NCI-H2107 treated with DMSO at 0.1 percent for 48 hours (cell line): ENCODE measurements at regions not wholly inside any gene's neighbourhood (a gene's known extent, or its start where the extent isn't known, plus 50 kb on each side); places are given as distances from the start of the nearest gene placed in this dataset.

Experiments used
- DNase-seq: peaks from one replicate; lab custom pipeline; 2025; ENCODE audit not compliant: unreplicated experiment; lab: John Stamatoyannopoulos, UW

DNA sequence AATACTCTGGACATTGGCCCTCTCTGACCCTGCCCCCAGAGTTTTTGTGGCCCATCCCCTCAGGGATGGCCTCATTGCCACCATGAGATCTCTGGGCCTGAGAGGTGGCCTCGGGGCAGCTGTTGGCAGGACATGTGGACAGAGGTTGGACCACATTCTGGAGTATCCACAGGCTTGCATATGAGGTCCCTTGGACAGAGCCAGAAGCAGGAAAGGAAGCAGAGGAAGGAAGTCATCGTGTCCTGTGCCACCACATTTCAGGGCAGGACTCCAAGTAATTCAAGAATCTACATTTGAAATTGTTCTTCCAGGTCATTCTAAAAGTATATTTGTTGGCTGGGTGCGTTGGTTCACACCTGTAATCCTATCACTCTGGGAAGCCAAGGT is 95.9 kb upstream of the PPP2R5A start:
- DNase-seq, result no peak

DNA sequence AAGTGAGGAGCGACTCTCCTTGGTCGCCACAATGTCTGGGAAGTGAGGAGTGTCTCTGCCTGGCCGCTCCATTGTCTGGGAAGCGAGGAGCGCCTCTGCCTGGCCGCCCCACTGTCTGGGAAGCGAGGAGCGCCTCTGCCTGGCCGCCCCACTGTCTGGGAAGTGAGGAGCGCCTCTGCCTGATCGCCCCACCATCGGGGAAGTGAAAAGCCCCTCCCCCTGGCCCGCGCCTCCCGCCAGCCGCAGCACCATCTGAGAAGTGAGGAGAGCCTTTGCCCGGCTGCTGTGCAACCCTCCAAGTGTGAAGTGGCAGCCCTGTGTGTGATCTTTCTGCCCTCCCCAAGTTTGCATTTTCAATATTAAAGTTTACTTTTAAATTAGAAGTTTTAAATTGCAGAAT is 95.0 kb upstream of the PPP2R5A start:
- no peak for DNase-seq

DNA sequence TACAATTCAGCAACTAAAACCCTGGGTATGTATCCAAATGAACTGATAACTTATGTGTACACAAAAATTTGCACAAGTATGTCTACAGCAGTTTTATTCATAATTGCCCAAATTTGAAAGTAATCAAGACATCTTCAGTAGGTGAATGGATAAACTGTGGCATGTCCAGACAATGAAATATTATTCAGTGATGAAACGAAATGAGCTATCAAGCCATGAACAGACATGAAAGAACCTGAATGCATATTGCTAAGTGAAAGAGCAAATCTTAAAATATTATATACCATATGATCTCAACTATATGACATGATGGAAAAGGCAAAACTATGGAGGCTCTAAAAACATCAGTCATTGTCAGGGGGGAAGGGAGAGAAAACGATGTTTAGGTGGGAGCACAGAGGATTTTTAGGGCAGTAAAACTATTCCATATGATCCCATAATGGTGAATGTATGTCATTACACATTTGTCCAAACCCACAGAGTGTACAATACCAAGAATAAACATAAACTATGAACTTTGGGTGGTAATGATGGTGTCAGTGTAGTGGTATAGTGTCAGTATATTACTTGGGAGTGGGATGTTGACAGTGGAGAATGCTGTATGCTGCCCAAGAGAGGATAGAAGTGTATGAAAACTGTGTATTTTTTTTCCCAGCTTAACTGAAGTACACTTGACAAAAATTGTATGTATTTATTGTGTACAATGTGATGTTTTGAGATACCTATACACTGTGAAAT is 92.8 kb upstream of the PPP2R5A start:
- no peak for DNase-seq

DNA sequence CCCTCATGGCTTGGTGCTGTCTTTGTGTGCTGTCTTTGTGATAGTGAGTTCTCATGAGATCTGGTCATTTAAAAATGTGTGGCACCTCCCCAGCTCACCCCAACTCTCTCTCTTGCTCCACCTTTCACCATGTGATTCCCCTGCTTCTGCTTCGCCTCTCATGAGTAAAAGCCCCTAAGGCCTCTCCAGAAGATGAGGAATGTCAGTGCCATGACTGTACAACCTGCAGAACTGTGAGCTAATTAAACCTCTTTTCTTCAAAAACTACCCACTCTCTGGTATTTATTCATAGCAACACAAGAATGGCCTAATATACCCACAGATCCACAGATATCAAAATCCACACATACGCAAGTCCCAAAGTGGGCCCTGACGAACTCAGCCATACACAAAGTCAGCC is 88.9 kb upstream of the PPP2R5A start:
- no peak for DNase-seq

DNA sequence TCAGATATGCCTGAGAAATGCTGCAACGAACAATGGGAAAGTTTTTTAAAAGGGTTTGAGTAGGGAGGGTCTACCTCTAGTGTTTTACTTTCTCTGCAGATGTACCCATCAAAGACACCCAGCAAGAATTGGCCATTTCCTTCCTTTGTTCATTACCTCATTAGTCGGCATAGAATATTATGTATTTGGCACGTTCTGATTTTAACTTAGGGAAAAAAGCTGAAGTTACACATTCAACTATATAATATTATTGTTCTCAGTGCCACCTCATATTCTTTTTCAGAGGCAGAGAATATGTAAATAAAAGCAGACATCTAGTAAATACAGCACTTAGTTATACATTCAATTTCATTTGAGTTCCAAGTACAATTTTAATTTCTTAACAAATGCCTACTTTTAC is 83.7 kb upstream of the PPP2R5A start:
- DNase-seq, result no peak

DNA sequence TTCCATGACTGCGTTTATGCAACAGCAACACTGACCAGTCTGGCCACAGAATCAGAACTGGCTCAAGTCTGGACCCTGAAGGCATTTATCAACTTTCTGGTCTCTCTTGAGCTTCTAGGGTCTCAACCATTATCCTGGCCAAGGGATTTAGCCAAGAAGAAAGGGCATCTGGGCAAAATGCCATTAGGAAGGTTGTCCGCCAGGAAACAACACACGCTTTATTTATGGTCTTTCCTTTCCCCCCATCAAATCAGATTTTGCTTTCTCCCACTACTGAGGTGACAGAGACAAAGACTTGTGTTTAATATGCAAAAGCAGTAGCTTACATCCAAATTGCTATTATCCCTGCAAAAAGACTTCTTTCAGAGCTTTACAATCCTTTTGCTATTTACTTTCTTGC is 81.6 kb upstream of the PPP2R5A start:
- no peak for DNase-seq

DNA sequence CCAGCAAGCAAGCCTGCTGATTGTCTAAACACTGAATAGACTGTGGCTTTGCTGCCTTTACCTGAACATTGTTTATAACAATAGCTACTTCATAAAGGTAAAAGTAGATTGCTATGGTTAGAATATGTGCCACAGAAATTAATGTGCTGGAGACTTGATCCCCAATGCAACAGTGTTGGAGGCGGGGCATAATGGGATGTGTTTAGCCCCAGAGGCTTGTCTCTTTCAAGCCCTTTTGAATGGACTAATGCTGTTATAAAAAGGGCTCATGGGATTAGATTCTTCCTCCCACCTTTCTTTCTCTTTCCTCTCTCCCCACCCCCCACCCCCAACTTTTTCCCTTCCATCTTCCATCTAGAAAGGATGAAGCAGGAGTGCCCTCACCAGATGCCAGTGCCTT is 80.2 kb upstream of the PPP2R5A start:
- peak; percentile 69 for DNase-seq

DNA sequence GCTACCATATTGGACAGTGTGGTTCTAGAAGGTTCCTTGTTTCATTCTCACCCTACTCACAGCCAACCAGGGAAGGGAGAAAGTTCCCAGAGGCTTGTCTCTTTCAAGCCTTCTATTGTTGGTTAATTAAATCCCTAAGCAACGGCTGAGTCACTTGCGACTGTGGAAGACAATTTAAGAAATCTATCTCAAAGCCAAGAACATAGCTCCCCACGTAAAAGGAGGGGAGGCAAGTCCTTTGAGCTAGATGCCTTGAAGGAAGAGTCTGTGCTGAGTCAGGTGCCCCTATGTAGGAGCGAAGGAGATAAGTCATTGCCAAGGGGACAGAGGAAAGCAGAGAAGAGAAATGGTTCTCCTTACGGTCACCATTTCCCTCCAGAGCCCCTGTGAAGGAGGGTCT is 79.4 kb upstream of the PPP2R5A start:
- no peak for DNase-seq

DNA sequence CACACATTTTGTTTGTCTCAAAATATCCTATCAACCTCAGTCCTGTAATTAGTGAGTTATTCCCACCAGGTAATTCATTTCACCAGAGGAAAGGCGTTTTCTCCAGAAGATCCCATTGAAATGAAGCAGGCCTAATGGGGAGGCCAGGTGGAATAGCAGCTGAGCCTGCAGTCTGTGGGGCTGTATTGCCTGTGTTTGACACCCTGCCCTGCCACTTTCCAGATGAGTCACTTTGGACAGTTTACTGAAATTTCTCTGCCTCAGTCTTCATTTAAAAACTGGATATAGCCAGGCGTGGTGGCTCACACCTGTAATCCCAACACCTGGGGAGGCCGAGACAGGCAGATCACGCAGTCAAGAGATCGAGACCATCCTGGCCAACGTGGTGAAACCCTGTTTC is 78.1 kb upstream of the PPP2R5A start:
- no peak for DNase-seq

DNA sequence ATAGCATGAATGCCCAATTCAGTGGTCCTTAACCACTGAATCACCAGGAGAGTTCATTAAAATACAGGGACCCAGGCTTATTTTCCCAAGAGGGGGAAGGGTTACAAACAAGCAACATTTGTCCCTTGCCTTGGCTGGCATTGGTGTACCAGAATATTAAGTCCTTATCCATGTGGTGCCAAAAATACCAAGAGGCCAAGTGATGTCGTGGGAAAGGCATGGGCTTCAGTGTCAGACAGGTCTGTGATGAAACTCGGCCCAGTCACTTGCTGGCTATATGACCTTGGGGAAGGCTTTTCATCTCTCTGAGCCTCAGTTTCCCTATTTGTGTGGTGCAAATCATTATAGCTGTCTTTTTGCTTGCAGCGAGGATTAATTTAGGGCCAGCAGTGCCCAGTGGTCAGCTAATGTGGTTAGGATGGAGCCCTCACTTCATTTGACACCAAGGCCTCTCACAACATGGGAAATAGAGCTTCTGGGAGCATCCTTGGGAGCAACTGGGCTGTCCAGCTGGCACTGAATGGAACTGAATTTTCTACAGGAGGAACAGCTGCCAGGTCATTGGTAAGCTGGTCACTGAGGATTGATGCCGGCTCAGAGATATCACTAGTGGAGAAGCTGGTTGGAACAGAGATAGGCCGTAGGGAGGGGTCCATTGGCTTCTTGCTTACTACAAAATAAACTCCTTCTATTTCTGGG is 77.2 kb upstream of the PPP2R5A start:
- DNase-seq, result no peak

DNA sequence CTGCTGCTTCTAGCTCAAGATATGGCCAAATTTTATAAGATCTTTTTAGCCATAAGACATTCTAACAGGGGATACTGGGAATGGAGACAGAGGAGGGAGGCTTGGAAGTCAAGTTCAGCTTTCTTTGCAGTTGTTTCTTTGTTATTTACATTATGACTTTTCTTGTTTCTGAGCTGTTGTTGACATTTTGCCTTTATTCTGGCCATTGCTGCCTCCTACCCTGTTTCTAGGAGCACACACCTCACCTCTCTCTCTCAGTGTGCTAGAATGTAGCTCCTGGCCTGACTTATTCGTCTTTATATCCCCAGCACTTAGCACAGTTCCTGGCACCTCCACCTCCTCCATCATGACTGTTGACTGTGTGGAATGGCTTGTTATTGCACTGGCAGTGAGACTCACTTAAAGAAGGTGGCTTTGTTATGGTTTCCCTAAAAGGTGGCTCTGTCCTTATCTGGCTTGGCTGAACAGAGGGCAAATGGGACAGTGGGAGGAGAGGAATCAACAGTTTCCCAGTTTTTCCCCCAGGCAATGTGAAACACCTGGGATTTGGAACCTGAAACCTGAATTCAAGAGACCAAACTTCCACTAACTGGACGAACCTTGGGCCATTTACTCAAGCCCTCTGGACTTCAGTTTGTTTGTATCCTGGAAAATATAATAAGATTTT is 76.1 kb upstream of the PPP2R5A start:
- no peak for DNase-seq

DNA sequence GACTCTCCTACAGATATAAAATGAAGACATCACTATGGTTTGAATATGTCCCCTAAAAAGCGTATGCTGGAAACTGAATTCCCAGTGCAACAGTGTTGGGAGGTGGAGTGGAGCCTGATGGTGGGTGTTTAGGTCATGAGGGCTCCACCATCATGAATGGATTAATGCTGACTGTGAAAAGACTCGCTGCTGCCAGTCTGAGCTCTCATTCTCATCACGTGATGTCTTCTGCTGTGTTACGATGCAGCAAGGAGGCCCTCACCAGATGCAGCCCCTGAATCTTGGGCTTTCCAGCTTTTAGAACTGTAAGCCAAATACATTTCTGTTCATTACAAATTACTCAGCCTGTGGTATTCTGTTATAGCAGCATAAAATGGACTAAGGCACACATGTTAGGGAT is 73.8 kb upstream of the PPP2R5A start:
- DNase-seq, result no peak

DNA sequence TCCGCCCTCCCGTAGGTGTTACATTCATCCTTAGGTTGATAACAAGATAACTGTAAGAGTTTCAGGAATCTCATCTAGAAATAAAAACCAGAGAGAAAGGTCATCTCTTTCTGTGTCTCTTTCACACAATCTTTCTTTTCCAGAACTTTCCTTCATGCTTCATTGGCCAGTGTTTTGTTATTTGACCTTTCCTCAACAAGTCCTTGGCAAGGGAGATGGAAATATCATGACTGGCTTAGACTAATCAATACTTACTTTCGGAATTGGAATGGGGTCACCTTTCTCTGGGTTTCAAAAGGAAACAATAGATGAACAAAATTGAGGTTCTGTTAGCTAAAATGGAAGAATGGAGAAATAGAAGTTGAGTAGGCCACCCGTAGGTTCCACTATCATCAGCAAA is 72.9 kb upstream of the PPP2R5A start:
- no peak for DNase-seq

DNA sequence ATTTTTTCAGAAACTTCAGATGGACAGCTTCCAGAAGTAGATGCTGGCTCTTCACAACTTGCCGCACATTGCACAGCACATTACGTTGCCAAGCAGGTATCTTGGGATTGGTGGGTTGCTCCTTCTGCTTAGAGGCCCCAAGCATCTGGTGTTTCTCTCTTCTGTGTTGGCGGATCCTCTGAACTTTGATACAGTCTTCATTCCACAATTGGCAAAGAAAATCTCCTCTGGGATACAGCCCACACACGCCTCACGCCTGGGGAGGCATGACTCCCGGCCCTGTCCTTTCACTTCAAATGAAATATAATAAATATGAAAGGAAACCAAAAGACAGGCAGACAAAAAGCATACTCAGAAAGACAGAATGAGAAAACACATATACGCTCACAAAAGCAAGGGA is 72.3 kb upstream of the PPP2R5A start:
- DNase-seq, result no peak

DNA sequence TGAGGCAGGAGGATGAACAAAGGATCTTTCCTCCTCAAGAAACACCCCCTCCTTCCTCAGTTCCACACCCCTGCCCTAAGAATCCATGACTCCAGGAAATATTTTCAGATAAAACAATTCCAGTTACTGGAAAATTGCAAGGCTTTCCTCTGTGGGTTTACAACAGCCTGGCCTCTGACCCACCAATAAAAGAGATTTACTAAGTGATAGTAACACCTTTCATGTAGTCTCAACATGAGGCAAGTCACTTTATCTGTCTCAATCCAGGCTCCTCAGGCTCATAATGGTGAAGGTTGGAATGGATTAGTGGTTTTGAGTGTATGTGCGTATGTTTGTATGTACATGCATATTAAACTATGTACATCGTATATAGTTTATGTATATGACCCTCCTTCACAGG is 71.4 kb upstream of the PPP2R5A start:
- no peak for DNase-seq

DNA sequence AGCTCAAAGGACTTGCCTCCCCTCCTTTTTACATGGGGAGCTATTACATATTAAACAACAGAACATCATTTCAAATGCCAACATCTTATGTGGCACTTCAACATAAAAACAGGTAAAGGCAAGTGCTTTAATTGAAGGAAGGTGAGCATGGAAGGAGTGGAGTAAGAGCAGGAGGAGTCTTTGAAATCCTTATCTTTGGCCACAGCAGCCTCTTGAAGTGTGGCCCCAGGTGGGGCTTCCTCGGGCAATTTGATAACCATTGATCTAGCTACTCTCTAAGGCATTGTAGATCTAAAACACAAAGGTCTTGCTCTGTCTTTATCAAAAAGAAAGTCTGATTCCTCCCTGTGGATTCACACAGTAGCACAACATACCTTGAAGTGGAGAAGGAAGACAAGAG is 70.9 kb upstream of the PPP2R5A start:
- no peak for DNase-seq

DNA sequence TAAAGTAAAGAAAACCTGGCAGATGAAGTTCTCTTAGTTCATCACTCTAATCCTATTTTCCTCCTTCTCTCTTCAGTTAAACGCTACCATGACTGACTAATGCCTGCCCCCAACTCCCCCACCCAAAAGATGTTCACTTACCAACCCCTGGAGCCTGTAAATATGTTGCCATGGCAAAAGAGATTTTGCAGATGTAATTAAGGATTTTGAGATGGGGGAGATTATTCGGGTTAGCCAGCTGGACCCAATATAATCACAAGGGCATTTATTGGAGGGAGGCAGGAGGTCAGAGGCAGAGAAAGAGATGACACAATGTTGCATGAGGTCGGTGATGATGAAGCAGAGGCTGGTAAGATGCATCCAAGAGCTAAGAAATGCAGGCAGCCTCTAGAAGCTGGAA is 69.3 kb upstream of the PPP2R5A start:
- DNase-seq, result no peak

DNA sequence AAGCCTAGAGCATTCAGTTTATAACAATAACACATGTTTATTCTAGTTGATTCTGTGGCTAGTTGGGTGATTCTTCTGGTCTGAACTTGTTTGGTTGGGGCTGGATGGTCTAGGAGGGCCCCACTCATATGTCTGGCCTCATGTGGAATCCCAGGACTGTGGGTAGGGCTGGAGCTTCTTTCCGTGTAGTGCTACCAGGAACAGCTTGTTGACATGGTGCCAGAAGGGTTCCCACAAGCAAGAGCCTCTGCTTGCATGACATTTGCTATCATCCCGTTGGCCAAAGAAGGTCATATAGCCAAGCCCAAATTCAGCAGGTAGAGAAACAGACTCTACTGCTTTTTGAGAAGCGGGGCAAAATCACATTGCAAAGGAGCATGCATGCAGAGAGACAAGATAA is 67.6 kb upstream of the PPP2R5A start:
- no peak for DNase-seq

DNA sequence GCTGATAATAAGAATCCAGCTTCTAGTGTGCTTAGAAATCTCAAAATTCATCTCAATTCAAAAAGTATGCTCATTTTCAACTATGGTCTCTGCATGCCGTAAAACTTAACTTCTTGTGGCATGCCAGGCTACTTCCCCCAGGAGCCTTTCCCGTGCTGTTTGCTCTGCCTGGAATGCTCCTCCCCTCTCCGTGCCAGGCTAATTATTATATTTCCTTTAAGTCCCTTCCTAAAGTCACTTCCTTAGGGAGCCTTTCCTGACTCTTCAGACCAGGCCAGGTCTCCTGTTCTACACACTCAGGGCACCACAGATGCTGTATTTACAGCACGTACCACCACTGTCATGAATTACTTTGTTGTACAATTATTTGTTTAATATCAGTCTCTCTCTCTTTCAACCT is 67.1 kb upstream of the PPP2R5A start:
- no peak for DNase-seq

DNA sequence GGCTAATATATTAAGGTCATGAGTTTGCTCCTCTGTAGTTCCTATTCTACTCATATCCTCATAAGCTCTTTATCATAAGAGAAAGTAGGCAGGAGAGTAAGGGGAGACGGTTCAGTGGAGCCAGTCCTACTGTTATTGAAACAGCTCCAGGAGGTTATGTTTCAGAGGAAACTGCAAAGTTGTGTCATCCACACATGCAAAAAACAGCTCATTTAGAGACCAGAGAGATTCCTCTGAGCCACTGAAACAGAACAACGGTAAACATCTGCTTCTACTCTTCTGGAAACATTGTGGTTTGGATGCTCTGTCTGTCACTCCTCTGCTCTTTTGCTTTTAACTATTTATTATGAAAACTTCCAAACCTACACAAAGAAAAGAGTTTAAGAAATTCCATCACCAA is 66.3 kb upstream of the PPP2R5A start:
- peak; percentile 22 for DNase-seq

DNA sequence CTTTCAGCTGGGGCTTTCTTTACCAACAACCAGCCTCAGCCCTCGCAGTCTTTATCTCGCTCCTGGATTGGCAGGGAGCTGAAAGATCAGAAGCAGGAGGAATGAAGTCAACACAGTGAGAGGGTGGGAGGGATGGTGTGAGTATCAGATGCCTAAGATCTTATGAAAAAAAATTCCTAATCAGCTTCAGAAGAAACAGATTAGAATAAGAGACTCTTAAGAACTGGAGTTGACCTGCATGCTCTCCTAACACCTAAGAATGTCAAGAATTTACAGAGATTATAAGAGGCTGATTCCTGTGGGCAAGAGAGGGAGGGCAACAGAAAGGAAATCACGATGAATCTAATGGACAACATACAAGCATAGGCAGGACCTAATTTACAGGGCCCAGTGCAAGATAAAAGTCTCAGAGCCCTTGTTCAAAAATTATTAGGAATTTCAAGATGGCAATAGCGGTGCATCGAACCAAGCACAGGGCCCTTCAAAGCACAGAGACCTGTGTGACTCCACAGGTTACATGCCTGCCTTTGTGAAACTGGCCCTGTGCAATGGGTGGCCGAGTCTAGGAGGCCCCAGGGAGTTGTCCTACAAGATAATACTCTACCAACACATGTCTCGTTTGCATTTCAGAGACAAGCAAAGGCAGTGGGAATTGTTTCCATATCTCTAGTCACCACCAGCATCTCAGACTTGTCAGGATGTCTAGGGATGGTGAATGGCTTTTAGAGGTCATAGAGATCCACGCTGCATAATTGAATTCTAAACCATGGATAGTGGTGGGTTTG is 65.3 kb upstream of the PPP2R5A start:
- no peak for DNase-seq

DNA sequence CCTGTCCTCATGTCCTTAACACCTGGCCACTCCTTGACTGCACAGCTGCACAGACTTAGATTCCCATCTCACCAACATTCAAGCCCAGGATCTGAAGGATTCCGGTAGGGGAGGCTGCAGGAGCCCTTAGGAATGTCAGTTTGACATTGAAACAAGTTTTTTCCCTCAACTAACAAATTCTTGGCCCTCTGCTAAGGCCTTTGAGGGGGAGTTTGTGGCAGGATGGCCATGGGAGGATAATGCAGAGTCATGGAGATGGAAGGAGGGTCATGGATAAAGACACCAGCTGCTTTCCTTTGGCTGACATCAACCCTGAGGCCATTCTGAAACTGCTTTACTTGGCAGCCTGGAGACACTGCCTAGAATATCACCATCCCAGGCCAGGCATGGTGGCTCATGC is 63.4 kb upstream of the PPP2R5A start:
- no peak for DNase-seq
